ENCODE measurements at regions not wholly inside any gene's neighbourhood (a gene's known extent, or its start where the extent isn't known, plus 50 kb on each side); places are given as distances from the start of the nearest gene placed in this dataset.

DNA sequence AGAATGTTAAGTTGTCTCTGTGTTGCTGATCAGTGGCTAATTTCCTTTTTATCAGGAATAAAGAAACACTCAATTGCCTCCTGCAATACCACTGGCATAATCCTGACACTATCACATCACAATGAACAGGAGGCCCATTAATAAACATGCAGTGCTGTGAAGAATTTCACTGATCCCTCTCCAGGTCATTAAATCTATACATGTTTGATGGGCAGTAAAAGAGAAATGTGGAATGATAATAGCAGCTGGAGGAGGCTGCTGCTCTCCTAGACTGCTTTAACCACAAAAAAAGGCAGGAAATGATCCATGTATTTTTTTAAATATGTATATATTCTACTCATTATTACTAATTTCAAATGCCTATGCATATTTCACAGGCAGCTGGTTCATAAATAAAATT lies 202.1 kb downstream of the CENPC start:
- no peak for DNase-seq (ENCODE audit: low read depth, low spot score)
- Histone ChIP-seq H3K36me3 (ENCODE audit: control insufficient read depth in 2 of 2, extremely low read depth in 1 of 2, insufficient read depth in 2 of 2, low read length in 2 of 2) (no peaks in the 10 kb centered on the region), H3K27me3 (ENCODE audit: control insufficient read depth, extremely low read depth, insufficient read depth, low read length) (no peaks in the 10 kb centered on the region), H2AFZ (ENCODE audit: control insufficient read depth, low read length) (no peak overlapping the region), H3K9me3 (ENCODE audit: control insufficient read depth, low read depth, low read length) (no peaks in the 10 kb centered on the region), H3K4me1 (ENCODE audit: control insufficient read depth, extremely low read depth, insufficient read depth, low read length) (no peaks in the 10 kb centered on the region), H3K79me2 (ENCODE audit: control insufficient read depth, insufficient read depth, low read length) (no peaks in the 10 kb centered on the region), H3K4me2 (ENCODE audit: control insufficient read depth, extremely low read depth, insufficient read depth, low read depth, low read length) (no peak overlapping the region), H4K20me1 (ENCODE audit: control insufficient read depth, extremely low read depth, insufficient read depth, low read length) (no peaks in the 10 kb centered on the region), H3K9ac (ENCODE audit: control insufficient read depth, extremely low read depth, insufficient read depth, low read length) (no peak overlapping the region), H3K9me1 (ENCODE audit: control insufficient read depth, extremely low read depth, insufficient read depth, low read length) (no peaks in the 10 kb centered on the region), H3K4me3 (ENCODE audit: control insufficient read depth in 2 of 3, extremely low read depth in 1 of 3, insufficient read depth in 2 of 3, low read depth in 1 of 3, low read length in 3 of 3) (no peak overlapping the region), H3K27ac (ENCODE audit: control insufficient read depth, insufficient read depth, low read length) (no peak overlapping the region)
- FAIRE-seq = no peak
- dilution Hi-C loops (cut with MboI; ENCODE audit: extremely low pct_ligation_motif_present, low sequenced_read_pairs) = no loop called here
- TF ChIP-seq EZH2 (IDR thresholded peaks at IDR 0.05; ENCODE audit: low read length) = no peak
- TF ChIP-seq, protein P1, sequence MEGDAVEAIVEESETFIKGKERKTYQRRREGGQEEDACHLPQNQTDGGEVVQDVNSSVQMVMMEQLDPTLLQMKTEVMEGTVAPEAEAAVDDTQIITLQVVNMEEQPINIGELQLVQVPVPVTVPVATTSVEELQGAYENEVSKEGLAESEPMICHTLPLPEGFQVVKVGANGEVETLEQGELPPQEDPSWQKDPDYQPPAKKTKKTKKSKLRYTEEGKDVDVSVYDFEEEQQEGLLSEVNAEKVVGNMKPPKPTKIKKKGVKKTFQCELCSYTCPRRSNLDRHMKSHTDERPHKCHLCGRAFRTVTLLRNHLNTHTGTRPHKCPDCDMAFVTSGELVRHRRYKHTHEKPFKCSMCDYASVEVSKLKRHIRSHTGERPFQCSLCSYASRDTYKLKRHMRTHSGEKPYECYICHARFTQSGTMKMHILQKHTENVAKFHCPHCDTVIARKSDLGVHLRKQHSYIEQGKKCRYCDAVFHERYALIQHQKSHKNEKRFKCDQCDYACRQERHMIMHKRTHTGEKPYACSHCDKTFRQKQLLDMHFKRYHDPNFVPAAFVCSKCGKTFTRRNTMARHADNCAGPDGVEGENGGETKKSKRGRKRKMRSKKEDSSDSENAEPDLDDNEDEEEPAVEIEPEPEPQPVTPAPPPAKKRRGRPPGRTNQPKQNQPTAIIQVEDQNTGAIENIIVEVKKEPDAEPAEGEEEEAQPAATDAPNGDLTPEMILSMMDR (optimal IDR thresholded peaks at IDR 0.05 in 1 of 3, IDR thresholded peaks at IDR 0.05 in 1 of 3, conservative IDR thresholded peaks at IDR 0.05 in 1 of 3; ENCODE audit: extremely low read depth in 1 of 3, insufficient read depth in 2 of 3, low read length in 3 of 3) = no peak

DNA sequence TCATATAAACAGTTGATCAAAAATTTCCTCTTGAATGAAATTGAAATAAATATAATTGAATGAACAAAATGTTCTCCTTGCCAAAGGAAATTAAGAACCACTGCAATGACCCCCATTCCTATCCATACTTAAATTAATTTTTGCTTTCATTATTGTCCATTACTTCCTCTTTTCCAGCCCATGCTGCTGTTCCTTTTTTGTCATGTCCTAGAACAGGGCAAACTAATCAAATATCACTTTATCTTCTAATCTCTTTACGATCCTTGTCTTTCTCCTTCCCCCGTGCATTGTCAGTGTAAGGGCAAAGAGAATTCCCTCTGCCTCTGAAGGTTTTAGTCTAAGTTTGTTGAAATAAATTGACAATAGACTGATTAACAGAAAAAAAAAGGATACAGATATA lies 203.0 kb downstream of the CENPC start:
- Histone ChIP-seq H3K9me1 (ENCODE audit: control insufficient read depth, extremely low read depth, insufficient read depth, low read length) (no peaks in the 10 kb centered on the region), H3K4me3 (ENCODE audit: control insufficient read depth in 2 of 3, extremely low read depth in 1 of 3, insufficient read depth in 2 of 3, low read depth in 1 of 3, low read length in 3 of 3) (no peak overlapping the region), H4K20me1 (ENCODE audit: control insufficient read depth, extremely low read depth, insufficient read depth, low read length) (no peaks in the 10 kb centered on the region), H3K4me2 (ENCODE audit: control insufficient read depth, extremely low read depth, insufficient read depth, low read depth, low read length) (no peak overlapping the region), H3K4me1 (ENCODE audit: control insufficient read depth, extremely low read depth, insufficient read depth, low read length) (no peaks in the 10 kb centered on the region), H3K79me2 (ENCODE audit: control insufficient read depth, insufficient read depth, low read length) (no peaks in the 10 kb centered on the region), H3K9ac (ENCODE audit: control insufficient read depth, extremely low read depth, insufficient read depth, low read length) (no peak overlapping the region), H3K27ac (ENCODE audit: control insufficient read depth, insufficient read depth, low read length) (no peak overlapping the region), H2AFZ (ENCODE audit: control insufficient read depth, low read length) (no peak overlapping the region), H3K27me3 (ENCODE audit: control insufficient read depth, extremely low read depth, insufficient read depth, low read length) (no peaks in the 10 kb centered on the region), H3K9me3 (ENCODE audit: control insufficient read depth, low read depth, low read length) (no peaks in the 10 kb centered on the region), H3K36me3 (ENCODE audit: control insufficient read depth in 2 of 2, extremely low read depth in 1 of 2, insufficient read depth in 2 of 2, low read length in 2 of 2) (no peaks in the 10 kb centered on the region)
- no peak for FAIRE-seq
- dilution Hi-C loops (cut with MboI; ENCODE audit: extremely low pct_ligation_motif_present, low sequenced_read_pairs) = no loop called here
- DNase-seq (ENCODE audit: low read depth, low spot score) = no peak
- TF ChIP-seq, protein P1 (optimal IDR thresholded peaks at IDR 0.05 in 1 of 3, IDR thresholded peaks at IDR 0.05 in 1 of 3, conservative IDR thresholded peaks at IDR 0.05 in 1 of 3; ENCODE audit: extremely low read depth in 1 of 3, insufficient read depth in 2 of 3, low read length in 3 of 3) = no peak
- no peak for TF ChIP-seq EZH2 (IDR thresholded peaks at IDR 0.05; ENCODE audit: low read length)

All from keratinocyte (primary cell).